ENCODE measurements at regions not wholly inside any gene's neighbourhood (a gene's known extent, or its start where the extent isn't known, plus 50 kb on each side); places are given as distances from the start of the nearest gene placed in this dataset.

DNA sequence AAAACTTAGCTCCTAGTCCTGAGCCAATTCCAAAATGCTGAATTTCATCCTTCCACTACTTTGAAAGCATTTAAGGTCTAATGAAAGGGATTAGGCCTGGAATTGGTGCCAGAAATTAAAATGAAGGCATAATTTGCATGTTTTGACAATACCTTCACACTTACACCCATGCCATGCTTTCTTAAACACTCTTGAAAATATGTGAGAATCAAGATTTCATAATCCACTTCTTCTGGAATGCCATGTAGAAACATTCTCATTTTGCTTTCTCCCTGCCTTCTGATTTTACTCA lies 77.1 kb downstream of the ANKEF1 start:
- no peak for TF ChIP-seq POLR2A (IDR thresholded peaks at IDR 0.05)
- TF ChIP-seq, protein P1, sequence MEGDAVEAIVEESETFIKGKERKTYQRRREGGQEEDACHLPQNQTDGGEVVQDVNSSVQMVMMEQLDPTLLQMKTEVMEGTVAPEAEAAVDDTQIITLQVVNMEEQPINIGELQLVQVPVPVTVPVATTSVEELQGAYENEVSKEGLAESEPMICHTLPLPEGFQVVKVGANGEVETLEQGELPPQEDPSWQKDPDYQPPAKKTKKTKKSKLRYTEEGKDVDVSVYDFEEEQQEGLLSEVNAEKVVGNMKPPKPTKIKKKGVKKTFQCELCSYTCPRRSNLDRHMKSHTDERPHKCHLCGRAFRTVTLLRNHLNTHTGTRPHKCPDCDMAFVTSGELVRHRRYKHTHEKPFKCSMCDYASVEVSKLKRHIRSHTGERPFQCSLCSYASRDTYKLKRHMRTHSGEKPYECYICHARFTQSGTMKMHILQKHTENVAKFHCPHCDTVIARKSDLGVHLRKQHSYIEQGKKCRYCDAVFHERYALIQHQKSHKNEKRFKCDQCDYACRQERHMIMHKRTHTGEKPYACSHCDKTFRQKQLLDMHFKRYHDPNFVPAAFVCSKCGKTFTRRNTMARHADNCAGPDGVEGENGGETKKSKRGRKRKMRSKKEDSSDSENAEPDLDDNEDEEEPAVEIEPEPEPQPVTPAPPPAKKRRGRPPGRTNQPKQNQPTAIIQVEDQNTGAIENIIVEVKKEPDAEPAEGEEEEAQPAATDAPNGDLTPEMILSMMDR (IDR thresholded peaks at IDR 0.05), result no peak
